ENCODE measurements at regions not wholly inside any gene's neighbourhood (a gene's known extent, or its start where the extent isn't known, plus 50 kb on each side); places are given as distances from the start of the nearest gene placed in this dataset.

GRCh38 chr6:22043284-22043962 is 253.4 kb downstream of the PRL start:
- Histone ChIP-seq H3K9me3 (replicated peaks in 1 of 3) (no peaks in the 10 kb centered on the region), H3K36me3 (replicated peaks in 1 of 2) (no peaks in the 10 kb centered on the region), H3K4me1 (replicated peaks in 1 of 2) (no peaks in the 10 kb centered on the region), H3K4me3 (no peak overlapping the region), H3K27ac (peak overlapping the region in 1 of 5 donors; percentile 17), H3K27me3 (no peaks in the 10 kb centered on the region)
- peak in 1 of 7 donors; percentile 14 for DNase-seq
- 66 to 73% (median 69%) methylated on average over 7 of the region's 7 CpGs for WGBS, 4 donors
- no peak for TF ChIP-seq CTCF (IDR thresholded peaks at IDR 0.05)
- no peak for TF ChIP-seq POLR2A (IDR thresholded peaks at IDR 0.05)
- intact Hi-C loops (cut with DNase I), result no loop called here

GRCh38 chr6:22045261-22045912 is 251.4 kb downstream of the PRL start:
- WGBS, 4 donors, result 90 to 96% (median 92%) methylated on average over 3 of the region's 3 CpGs
- Histone ChIP-seq H3K27ac (no peak overlapping the region), H3K27me3 (no peaks in the 10 kb centered on the region), H3K4me3 (no peak overlapping the region), H3K9me3 (replicated peaks in 1 of 3) (no peaks in the 10 kb centered on the region), H3K36me3 (replicated peaks in 1 of 2) (no peaks in the 10 kb centered on the region), H3K4me1 (replicated peaks in 1 of 2) (no peaks in the 10 kb centered on the region)
- intact Hi-C loops (cut with DNase I), result no loop called here
- no peak for TF ChIP-seq POLR2A (IDR thresholded peaks at IDR 0.05)
- no peak for TF ChIP-seq CTCF (IDR thresholded peaks at IDR 0.05)
- no peak for DNase-seq

GRCh38 chr6:22049002-22049401 is 247.8 kb downstream of the PRL start:
- no peak for TF ChIP-seq CTCF (IDR thresholded peaks at IDR 0.05)
- no peaks in the 10 kb centered on the region for H3K9me3 ChIP-seq (replicated peaks in 1 of 3)
- H3K4me3 ChIP-seq, result no peak overlapping the region
- no peaks in the 10 kb centered on the region for H3K27me3 ChIP-seq
- DNase-seq, result no peak
- no peak overlapping the region for H3K27ac ChIP-seq
- no peaks in the 10 kb centered on the region for H3K36me3 ChIP-seq (replicated peaks in 1 of 2)
- H3K4me1 ChIP-seq (replicated peaks in 1 of 2), result no peaks in the 10 kb centered on the region
- intact Hi-C loops (cut with DNase I), result no loop called here

- H3K4me1 ChIP-seq (replicated peaks in 1 of 2), result no peaks in the 10 kb centered on the region
- H3K27ac ChIP-seq, result no peak overlapping the region
- H3K9me3 ChIP-seq (replicated peaks in 1 of 3), result no peaks in the 10 kb centered on the region
- intact Hi-C loops (cut with DNase I), result no loop called here
- no peak for DNase-seq
- H3K4me3 ChIP-seq, result no peak overlapping the region
- H3K36me3 ChIP-seq (replicated peaks in 1 of 2), result no peaks in the 10 kb centered on the region
- H3K27me3 ChIP-seq, result no peaks in the 10 kb centered on the region
- 75 to 84% (median 80%) methylated on average over 2 to 3 of the region's 3 CpGs for whole genome bisulfite sequencing, 4 donors
- no peak for TF ChIP-seq POLR2A (IDR thresholded peaks at IDR 0.05)
- TF ChIP-seq CTCF (IDR thresholded peaks at IDR 0.05), result no peak
These were observed 243.3 kb downstream of the PRL start for GRCh38 chr6:22053391-22053997.

All from adrenal gland (tissue), 9 donors.